K562 (cell line): ENCODE measurements at regions not wholly inside any gene's neighbourhood (a gene's known extent, or its start where the extent isn't known, plus 50 kb on each side); places are given as distances from the start of the nearest gene placed in this dataset.

Source experiments
- ATAC-seq: fragments of 200-7000 bp; cut with Tn5 transposase; 3 replicates; pipeline ENCODE4 v1.9.1; 2020; ENCODE audit warnings: moderate library complexity
- BruUV-seq: library from RNA; stranded (reverse); fragments of 400-500 nt; replicated peaks from 2 replicates; lab custom pipeline; 2021; lab: Mats Ljungman, UMichigan
- CTCF ChIA-PET: fragments of 300-600 bp; formaldehyde crosslinking; extraction: SDS; loops from one replicate; lab custom pipeline; 2021; ENCODE audit warnings: low intra/inter-chr PET ratio; lab: Yijun Ruan, JAX
- POLR2A ChIA-PET: fragments of 300-600, 350-650 bp; sonication (Branson Sonifier 250); formaldehyde crosslinking; extraction: SDS; loops from one replicate; lab custom pipeline; 2021; ENCODE audit warnings: antibody characterized with exemption, inconsistent platforms; lab: Yijun Ruan, JAX
- DNase-seq, 4 experiments: peaks; one replicate each; pipeline versions ENCODE4 v3.0.0 to v3.0.0-alpha.2; 2011 to 2018; ENCODE audit warnings: low spot score in 3 of 4, mixed read lengths in 3 of 4; ENCODE audit errors: extremely low read depth in 1 of 4
- FAIRE-seq: peaks from 2 replicates; lab custom pipeline; 2011; peaks lifted over from hg19 to GRCh38; lab: Jason Lieb, UNC
- H2AFZ ChIP-seq: 2 replicates; pipeline ENCODE4 v1.6.0; 2011; ENCODE audit warnings: low read depth, low read length, control low read depth, inconsistent platforms
- H3K27ac ChIP-seq: fragments of 200-600 bp; 3 replicates; pipeline ENCODE4 v1.8.0; 2011; ENCODE audit warnings: low read depth, mild to moderate bottlenecking, control low read depth, inconsistent platforms, low read length, moderate library complexity, mixed read lengths; ENCODE audit errors: extremely low read depth
- H3K27me3 ChIP-seq, 2 experiments: fragments of 300-600 bp in 1 of 2; 2 replicates in 1 of 2; 3 replicates in 1 of 2; pipeline versions ENCODE4 v1.6.0 to v1.8.0; 2011; ENCODE audit warnings: inconsistent platforms in 2 of 2, low read length in 2 of 2, mild to moderate bottlenecking in 1 of 2, mixed read lengths in 1 of 2, moderate library complexity in 1 of 2; ENCODE audit not compliant: control insufficient read depth in 2 of 2, insufficient read depth in 2 of 2
- H3K36me3 ChIP-seq: fragments of 300-600 bp; 3 replicates; pipeline ENCODE4 v1.8.0; 2011; ENCODE audit warnings: mild to moderate bottlenecking, low read length, inconsistent platforms; ENCODE audit not compliant: control insufficient read depth, insufficient read depth
- H3K4me1 ChIP-seq, 2 experiments: fragments of 200-600 bp in 1 of 2; replicated peaks in 1 of 2; 2 replicates in 1 of 2; 3 replicates in 1 of 2; pipeline versions ENCODE4 v1.5.1 to v1.8.0; 2011; ENCODE audit warnings: inconsistent platforms in 2 of 2, low read length in 2 of 2, mild to moderate bottlenecking in 1 of 2, mixed read lengths in 1 of 2, moderate library complexity in 1 of 2; ENCODE audit not compliant: control insufficient read depth in 2 of 2, insufficient read depth in 2 of 2
- H3K4me2 ChIP-seq: 2 replicates; pipeline ENCODE4 v1.6.1; 2011; ENCODE audit warnings: low read length, control low read depth, inconsistent platforms, mixed read lengths; ENCODE audit not compliant: insufficient read depth
- H3K4me3 ChIP-seq: fragments of 200-600 bp; sonication (generic), shearing (Covaris generic); 2 replicates; pipeline ENCODE4 v1.5.1; 2016; ENCODE audit warnings: control low read depth, inconsistent platforms
- H3K79me2 ChIP-seq: fragments of 200-600 bp; 3 replicates; pipeline ENCODE4 v1.8.0; 2011; ENCODE audit warnings: low read length, inconsistent platforms; ENCODE audit not compliant: control insufficient read depth, insufficient read depth
- H3K9ac ChIP-seq, 2 experiments: 2 replicates each; pipeline versions ENCODE4 v1.6.0 to v1.6.1; 2011; ENCODE audit warnings: low read depth in 2 of 2, low read length in 2 of 2, control low read depth in 1 of 2, inconsistent platforms in 1 of 2, mild to moderate bottlenecking in 1 of 2, mixed read lengths in 1 of 2; ENCODE audit not compliant: insufficient read depth in 1 of 2
- H3K9me1 ChIP-seq: one replicate; pipeline ENCODE4 v1.6.0; 2011; ENCODE audit warnings: inconsistent platforms, mild to moderate bottlenecking, low read length, moderate library complexity; ENCODE audit not compliant: control insufficient read depth, insufficient read depth
- H3K9me3 ChIP-seq: replicated peaks from 2 replicates; pipeline ENCODE4 v1.5.1; 2011; ENCODE audit warnings: low read depth, low read length, inconsistent platforms; ENCODE audit not compliant: control insufficient read depth, insufficient read depth
- H4K20me1 ChIP-seq: replicated peaks from 2 replicates; pipeline ENCODE4 v1.6.1; 2011; ENCODE audit warnings: low read length, inconsistent platforms, mixed read lengths; ENCODE audit not compliant: control insufficient read depth, insufficient read depth
- ARID1B ChIP-seq: fragments of 450-650 bp; IDR thresholded peaks from 2 replicates; pipeline ENCODE4 v1.6.1; 2016; ENCODE audit warnings: antibody characterized with exemption, mild to moderate bottlenecking, inconsistent platforms
- E2F6 ChIP-seq, 2 experiments: IDR thresholded peaks; 2 replicates each; pipeline ENCODE4 v1.6.1; 2011; ENCODE audit warnings: borderline replicate concordance in 1 of 2, control low read depth in 1 of 2, low read depth in 1 of 2, low read length in 1 of 2, mild to moderate bottlenecking in 1 of 2, mixed read lengths in 1 of 2, moderate library complexity in 1 of 2; ENCODE audit not compliant: insufficient read depth in 1 of 2, insufficient read length in 1 of 2, poor library complexity in 1 of 2, severe bottlenecking in 1 of 2; ENCODE audit errors: extremely low read depth in 1 of 2
- KDM5B ChIP-seq: fragments of 200-600 bp; sonication (generic); IDR thresholded peaks from 2 replicates; pipeline ENCODE4 v1.6.1; 2012; ENCODE audit warnings: low read depth, mild to moderate bottlenecking, moderate library complexity, low read length, control low read depth, inconsistent platforms; ENCODE audit not compliant: insufficient replicate concordance
- MAFG ChIP-seq: fragments of 450-650 bp; conservative IDR thresholded peaks from 2 replicates; pipeline ENCODE4 v1.6.1; 2016; ENCODE audit warnings: missing genetic modification characterization, missing compliant biosample characterization
- MNT ChIP-seq, 2 experiments: fragments of 450-650 bp; conservative IDR thresholded peaks; 2 replicates each; pipeline ENCODE4 v1.6.1; 2017; ENCODE audit warnings: mild to moderate bottlenecking in 2 of 2, moderate library complexity in 2 of 2
- PHB2 ChIP-seq: fragments of 450-650 bp; IDR thresholded peaks from 2 replicates; pipeline ENCODE4 v1.6.1; 2017; ENCODE audit warnings: low read depth
- SREBF2 ChIP-seq: sonication (generic); formaldehyde crosslinking; IDR thresholded peaks from 2 replicates; pipeline ENCODE4 v1.4.0; 2020; ENCODE audit warnings: mild to moderate bottlenecking, missing genetic modification reagents
- TAF15 ChIP-seq: fragments of 200-400 bp; formaldehyde crosslinking; IDR thresholded peaks from 2 replicates; pipeline ENCODE4 v1.6.1; 2017; ENCODE audit warnings: mild to moderate bottlenecking, low read depth, low read length, moderate library complexity
- XRCC5 ChIP-seq: fragments of 200-400 bp; formaldehyde crosslinking; IDR thresholded peaks from 2 replicates; pipeline ENCODE4 v1.6.1; 2017; ENCODE audit warnings: low read depth, mild to moderate bottlenecking, low read length
- ZC3H11A ChIP-seq: IDR thresholded peaks from 2 replicates; pipeline ENCODE4 v1.6.1; 2012; ENCODE audit warnings: low read depth, low read length, improper control_type of control experiment
- ZC3H4 ChIP-seq: sonication (generic); formaldehyde crosslinking; IDR thresholded peaks from 2 replicates; pipeline ENCODE4 v1.9.0; 2021; ENCODE audit warnings: missing genetic modification reagents, borderline replicate concordance
- ZFP30 ChIP-seq: fragments of 250-450 bp; sonication (Bioruptor Pico); IDR thresholded peaks from 2 replicates; pipeline ENCODE4 v1.8.0; 2022; ENCODE audit warnings: moderate library complexity, mild to moderate bottlenecking, inconsistent platforms, borderline replicate concordance
- ZNF146 ChIP-seq: IDR thresholded peaks from one replicate; pipeline ENCODE4 v1.6.1; 2018; ENCODE audit warnings: missing compliant biosample characterization; ENCODE audit not compliant: unreplicated experiment
- ZNF277 ChIP-seq: fragments of 250-450 bp; sonication (Bioruptor Pico); IDR thresholded peaks from 2 replicates; pipeline ENCODE4 v1.8.0; 2022; ENCODE audit warnings: inconsistent platforms, mild to moderate bottlenecking, moderate library complexity, borderline replicate concordance
- ZNF354B ChIP-seq: fragments of 250-450 bp; sonication (Bioruptor Pico); IDR thresholded peaks from 2 replicates; pipeline ENCODE4 v1.4.0; 2020
- WGBS: fragments of 100-300 bp; shearing (Covaris generic); methylation state at CpG from one replicate; pipeline ENCODE4 v1.1.6; 2016; ENCODE audit warnings: low coverage, mixed read lengths; ENCODE audit not compliant: insufficient coverage; ENCODE audit errors: missing lambda C conversion rate; 5-methylcytosine and 5-hydroxymethylcytosine counted together
- in situ Hi-C: fragments of 300-500 bp; cut with MboI; formaldehyde crosslinking; loops from 4 replicates; pipeline ENCODE4 v1.15.0; 2018; ENCODE audit warnings: inconsistent platforms, mixed read lengths
- intact Hi-C: fragments of 100-400 bp; cut with micrococcal nuclease; formaldehyde crosslinking; loops from 2 replicates; pipeline ENCODE4 v1.14.2; 2022

- in situ Hi-C loops = no loop called here
- CTCF ChIA-PET = no interaction called here
- no peak overlapping the region for H3K4me2 ChIP-seq
- TF ChIP-seq MNT (conservative IDR thresholded peaks at IDR 0.05) (no peak), ZNF277 (CRISPR knock-in tag) (no peak), ZC3H11A (no peak), ARID1B (no peak), TAF15 (no peak), KDM5B (no peak), MAFG (tag) (no peak), ZNF354B (CRISPR knock-in tag) (no peak), ZC3H4 (CRISPR knock-in tag) (no peak), XRCC5 (no peak), E2F6 (IDR thresholded peaks at IDR 0.05; ENCODE audit: borderline replicate concordance in 1 of 2, extremely low read depth in 1 of 2, insufficient read depth in 1 of 2, insufficient read length in 1 of 2, low read depth in 1 of 2, low read length in 1 of 2, poor library complexity in 1 of 2, severe bottlenecking in 1 of 2) (no peak), PHB2 (no peak), ZNF146 (CRISPR knock-in tag) (no peak), SREBF2 (CRISPR knock-in tag) (no peak), ZFP30 (CRISPR knock-in tag) (no peak)
- TF ChIP-seq, all 486 proteins: peak for 0
- POLR2A ChIA-PET = no interaction called here
- Histone ChIP-seq H3K4me1 (no peaks in the 10 kb centered on the region), H2AFZ (no peak overlapping the region), H3K36me3 (no peaks in the 10 kb centered on the region), H4K20me1 (no peaks in the 10 kb centered on the region), H3K79me2 (no peaks in the 10 kb centered on the region), H3K9ac (no peak overlapping the region), H3K4me3 (no peak overlapping the region), H3K27me3 (no peaks in the 10 kb centered on the region), H3K9me1 (no peaks in the 10 kb centered on the region), H3K27ac (no peak overlapping the region), H3K9me3 (no peaks in the 10 kb centered on the region; the same call in 1 of the 2 replicates)
- FAIRE-seq = no peak
- no peak for DNase-seq
- 4% methylated on average over 3 of the region's 3 CpGs for WGBS
- intact Hi-C loops = no loop called here
- no TSS peak for BruUV-seq
- ATAC-seq = no peak
These were observed 243.6 kb downstream of the ZIC1 start for GRCh38 chr3:147652651-147653366.
